SK-N-SH treated with all-trans-retinoic acid at 6 μM for 48 hours (cell line): ENCODE measurements at regions not wholly inside any gene's neighbourhood (a gene's known extent, or its start where the extent isn't known, plus 50 kb on each side); places are given as distances from the start of the nearest gene placed in this dataset.

Source experiments
- ATAC-seq: fragments of 200-7000 bp; cut with Tn5 transposase; 3 replicates; pipeline ENCODE4 v1.9.1; 2020; ENCODE audit warnings: mild to moderate bottlenecking, moderate library complexity
- ARNTL ChIP-seq: fragments of 450-650 bp; formaldehyde crosslinking; IDR thresholded peaks from 2 replicates; pipeline ENCODE4 v1.5.0; 2020; ENCODE audit warnings: low read depth, mild to moderate bottlenecking, moderate library complexity, borderline replicate concordance
- BACH2 ChIP-seq: fragments of 250-450 bp; sonication (Bioruptor Pico); IDR thresholded peaks from 2 replicates; pipeline ENCODE4 v1.9.0; 2021; ENCODE audit warnings: mild to moderate bottlenecking, borderline replicate concordance
- CREB5 ChIP-seq: fragments of 250-450 bp; sonication (Bioruptor Pico); IDR thresholded peaks from 2 replicates; pipeline ENCODE4 v1.5.1; 2020; ENCODE audit warnings: low read depth, mild to moderate bottlenecking, moderate library complexity
- CSDC2 ChIP-seq: fragments of 250-450 bp; sonication (Bioruptor Pico); IDR thresholded peaks from 2 replicates; pipeline ENCODE4 v1.5.0; 2020; ENCODE audit warnings: mild to moderate bottlenecking, moderate library complexity
- CSRNP3 ChIP-seq: fragments of 250-450 bp; sonication (Bioruptor Pico); IDR thresholded peaks from 2 replicates; pipeline ENCODE4 v1.5.1; 2021; ENCODE audit warnings: mild to moderate bottlenecking, moderate library complexity
- ESRRG ChIP-seq: fragments of 250-450 bp; sonication (Bioruptor Pico); IDR thresholded peaks from 2 replicates; pipeline ENCODE4 v1.6.1; 2021; ENCODE audit warnings: mild to moderate bottlenecking
- GLIS3 ChIP-seq: fragments of 250-450 bp; sonication (Bioruptor Pico); IDR thresholded peaks from 2 replicates; pipeline ENCODE4 v1.5.0; 2020; ENCODE audit warnings: mild to moderate bottlenecking, moderate library complexity
- ISL1 ChIP-seq: fragments of 250-450 bp; sonication (Bioruptor Pico); IDR thresholded peaks from 2 replicates; pipeline ENCODE4 v2.1.2; 2022; ENCODE audit warnings: mild to moderate bottlenecking, moderate library complexity
- OSR1 ChIP-seq: fragments of 250-450 bp; sonication (Bioruptor Pico); IDR thresholded peaks from 2 replicates; pipeline ENCODE4 v1.8.0; 2022; ENCODE audit warnings: moderate library complexity, mild to moderate bottlenecking, inconsistent platforms
- PATZ1 ChIP-seq: fragments of 250-450 bp; sonication (Bioruptor Pico); IDR thresholded peaks from 2 replicates; pipeline ENCODE4 v1.8.0; 2020; ENCODE audit warnings: mild to moderate bottlenecking, moderate library complexity, borderline replicate concordance
- POU6F1 ChIP-seq: fragments of 250-450 bp; sonication (Bioruptor Pico); IDR thresholded peaks from 2 replicates; pipeline ENCODE4 v1.8.0; 2021; ENCODE audit warnings: low read depth, mild to moderate bottlenecking, moderate library complexity, borderline replicate concordance
- PPARA ChIP-seq: fragments of 250-450 bp; sonication (Bioruptor Pico); IDR thresholded peaks from 2 replicates; pipeline ENCODE4 v1.5.0; 2020; ENCODE audit warnings: mild to moderate bottlenecking, borderline replicate concordance
- RARB ChIP-seq: fragments of 250-450 bp; sonication (Bioruptor Pico); IDR thresholded peaks from 2 replicates; pipeline ENCODE4 v1.8.0; 2021; ENCODE audit warnings: mild to moderate bottlenecking, moderate library complexity
- SNAI2 ChIP-seq: fragments of 250-450 bp; sonication (Bioruptor Pico); IDR thresholded peaks from 2 replicates; pipeline ENCODE4 v1.5.0; 2020; ENCODE audit warnings: mild to moderate bottlenecking, moderate library complexity
- TCF4 ChIP-seq: fragments of 250-450 bp; sonication (Bioruptor Pico); IDR thresholded peaks from 2 replicates; pipeline ENCODE4 v1.8.0; 2021; ENCODE audit warnings: mild to moderate bottlenecking, moderate library complexity, borderline replicate concordance
- TOX ChIP-seq: fragments of 250-450 bp; sonication (Bioruptor Pico); IDR thresholded peaks from 2 replicates; pipeline ENCODE4 v1.8.0; 2021; ENCODE audit warnings: mild to moderate bottlenecking, moderate library complexity, borderline replicate concordance
- ZC3H10 ChIP-seq: fragments of 250-450 bp; sonication (Bioruptor Pico); IDR thresholded peaks from 2 replicates; pipeline ENCODE4 v1.5.1; 2021; ENCODE audit warnings: mild to moderate bottlenecking, moderate library complexity
- ZFP3 ChIP-seq: fragments of 250-450 bp; sonication (Bioruptor Pico); IDR thresholded peaks from 2 replicates; pipeline ENCODE4 v1.5.0; 2020; ENCODE audit warnings: mild to moderate bottlenecking, moderate library complexity
- ZFP30 ChIP-seq: fragments of 450-650 bp; formaldehyde crosslinking; IDR thresholded peaks from 2 replicates; pipeline ENCODE4 v1.5.0; 2022; ENCODE audit warnings: mild to moderate bottlenecking, moderate library complexity
- ZNF565 ChIP-seq: fragments of 450-650 bp; formaldehyde crosslinking; conservative IDR thresholded peaks from 2 replicates; pipeline ENCODE4 v1.5.0; 2020; ENCODE audit warnings: low read depth, mild to moderate bottlenecking, moderate library complexity
- ZNF70 ChIP-seq: fragments of 450-650 bp; formaldehyde crosslinking; IDR thresholded peaks from 2 replicates; pipeline ENCODE4 v1.5.0; 2020; ENCODE audit warnings: mild to moderate bottlenecking, moderate library complexity
- ZNF8 ChIP-seq: fragments of 450-650 bp; formaldehyde crosslinking; IDR thresholded peaks from 2 replicates; pipeline ENCODE4 v1.5.0; 2020; ENCODE audit warnings: mild to moderate bottlenecking, moderate library complexity

- TF ChIP-seq ZFP3 (CRISPR knock-in tag) (no peak), PATZ1 (CRISPR knock-in tag) (no peak)
- no peak for ATAC-seq
These were observed 358.4 kb upstream of the SOX5 start for GRCh38 chr12:24307716-24308335.

- ATAC-seq, result no peak
- TF ChIP-seq PPARA (no peak), CSDC2 (no peak), BACH2 (no peak), PATZ1 (CRISPR knock-in tag) (no peak), ISL1 (CRISPR knock-in tag) (no peak), ESRRG (CRISPR knock-in tag) (no peak)
These were observed 357.7 kb upstream of the SOX5 start for GRCh38 chr12:24307153-24307552.

- no peak for ATAC-seq
- TF ChIP-seq SNAI2 (CRISPR knock-in tag) (no peak), ZFP3 (CRISPR knock-in tag) (no peak), ZNF70 (no peak), TCF4 (CRISPR knock-in tag) (no peak), ISL1 (CRISPR knock-in tag) (no peak), BACH2 (no peak), OSR1 (CRISPR knock-in tag) (no peak), RARB (CRISPR knock-in tag) (no peak), GLIS3 (CRISPR knock-in tag) (no peak), CSRNP3 (no peak), ZC3H10 (CRISPR knock-in tag) (no peak), TOX (CRISPR knock-in tag) (no peak), ZNF8 (CRISPR knock-in tag) (no peak), CREB5 (CRISPR knock-in tag) (no peak), ESRRG (CRISPR knock-in tag) (no peak), POU6F1 (CRISPR knock-in tag) (no peak), ZFP30 (no peak), ZNF565 (CRISPR knock-in tag) (no peak), ARNTL (CRISPR knock-in tag) (no peak)
These were observed 356.5 kb upstream of the SOX5 start for GRCh38 chr12:24306001-24306400.

GRCh38 chr12:24304285-24304684 is 354.8 kb upstream of the SOX5 start:
- TF ChIP-seq PPARA, result no peak
- TF ChIP-seq ZFP30, result no peak
- no peak for TF ChIP-seq CREB5 (CRISPR knock-in tag)
- TF ChIP-seq POU6F1 (CRISPR knock-in tag), result no peak
- no peak for TF ChIP-seq TCF4 (CRISPR knock-in tag)
- no peak for TF ChIP-seq ESRRG (CRISPR knock-in tag)
- TF ChIP-seq, all 23 proteins: peak for 0
- no peak for ATAC-seq
